ENCODE measurements at regions not wholly inside any gene's neighbourhood (a gene's known extent, or its start where the extent isn't known, plus 50 kb on each side); places are given as distances from the start of the nearest gene placed in this dataset.

GRCh38 chr14:101634850-101635748 is 73.8 kb downstream of the DIO3 start:
- Histone ChIP-seq H3K9me3 (ENCODE audit: control insufficient read depth, insufficient read depth, low read length) (no peaks in the 10 kb centered on the region), H3K4me3 (ENCODE audit: low read depth, low read length) (no peak overlapping the region), H3K4me1 (ENCODE audit: control insufficient read depth, insufficient read depth, low read length) (no peaks in the 10 kb centered on the region), H3K27ac (ENCODE audit: low read depth, low read length) (no peak overlapping the region), H3K9ac (ENCODE audit: low read depth, low read length) (no peak overlapping the region), H3K27me3 (ENCODE audit: control insufficient read depth, insufficient read depth, low read length) (no peaks in the 10 kb centered on the region), H3K36me3 (ENCODE audit: control insufficient read depth, insufficient read depth, low read length) (no peaks in the 10 kb centered on the region)

GRCh38 chr14:101635749-101636560 is 74.7 kb downstream of the DIO3 start:
- Histone ChIP-seq H3K9me3 (ENCODE audit: control insufficient read depth, insufficient read depth, low read length) (no peaks in the 10 kb centered on the region), H3K4me1 (ENCODE audit: control insufficient read depth, insufficient read depth, low read length) (no peaks in the 10 kb centered on the region), H3K27ac (ENCODE audit: low read depth, low read length) (no peak overlapping the region), H3K36me3 (ENCODE audit: control insufficient read depth, insufficient read depth, low read length) (no peaks in the 10 kb centered on the region), H3K27me3 (ENCODE audit: control insufficient read depth, insufficient read depth, low read length) (no peaks in the 10 kb centered on the region), H3K9ac (ENCODE audit: low read depth, low read length) (no peak overlapping the region), H3K4me3 (ENCODE audit: low read depth, low read length) (no peak overlapping the region)

- Histone ChIP-seq H3K27me3 (ENCODE audit: control insufficient read depth, insufficient read depth, low read length) (no peaks in the 10 kb centered on the region; the same call in 1 of the 2 replicates), H3K4me3 (ENCODE audit: low read depth, low read length) (no peak overlapping the region), H3K36me3 (ENCODE audit: control insufficient read depth, insufficient read depth, low read length) (no peaks in the 10 kb centered on the region), H3K9me3 (ENCODE audit: control insufficient read depth, insufficient read depth, low read length) (peaks cover 5% of the 10 kb centered on the region), H3K4me1 (ENCODE audit: control insufficient read depth, insufficient read depth, low read length) (no peaks in the 10 kb centered on the region), H3K9ac (ENCODE audit: low read depth, low read length) (no peak overlapping the region), H3K27ac (ENCODE audit: low read depth, low read length) (no peak overlapping the region)
These were observed 78.0 kb downstream of the DIO3 start for GRCh38 chr14:101639241-101639833.

- Histone ChIP-seq H3K9me3 (ENCODE audit: control insufficient read depth, insufficient read depth, low read length) (peaks cover 5% of the 10 kb centered on the region), H3K36me3 (ENCODE audit: control insufficient read depth, insufficient read depth, low read length) (no peaks in the 10 kb centered on the region), H3K27ac (ENCODE audit: low read depth, low read length) (no peak overlapping the region), H3K9ac (ENCODE audit: low read depth, low read length) (no peak overlapping the region), H3K27me3 (ENCODE audit: control insufficient read depth, insufficient read depth, low read length) (no peaks in the 10 kb centered on the region; the same call in 1 of the 2 replicates), H3K4me1 (ENCODE audit: control insufficient read depth, insufficient read depth, low read length) (no peaks in the 10 kb centered on the region), H3K4me3 (ENCODE audit: low read depth, low read length) (no peak overlapping the region)
These were observed 82.4 kb downstream of the DIO3 start for GRCh38 chr14:101643651-101644050.

- H3K27ac ChIP-seq (ENCODE audit: low read depth, low read length), result no peak overlapping the region
- no peak overlapping the region for H3K4me3 ChIP-seq (ENCODE audit: low read depth, low read length)
- H3K4me1 ChIP-seq (ENCODE audit: control insufficient read depth, insufficient read depth, low read length), result no peaks in the 10 kb centered on the region
- no peaks in the 10 kb centered on the region for H3K36me3 ChIP-seq (ENCODE audit: control insufficient read depth, insufficient read depth, low read length)
- no peaks in the 10 kb centered on the region for H3K9me3 ChIP-seq (ENCODE audit: control insufficient read depth, insufficient read depth, low read length)
- H3K27me3 ChIP-seq (ENCODE audit: control insufficient read depth, insufficient read depth, low read length), result peaks cover 5% of the 10 kb centered on the region; the same call in 1 of the 2 replicates
- no peak overlapping the region for H3K9ac ChIP-seq (ENCODE audit: low read depth, low read length)
These were observed 92.8 kb downstream of the DIO3 start for GRCh38 chr14:101654051-101654450.

GRCh38 chr14:101657372-101657771 is 96.1 kb downstream of the DIO3 start:
- H3K36me3 ChIP-seq (ENCODE audit: control insufficient read depth, insufficient read depth, low read length), result no peaks in the 10 kb centered on the region
- H3K4me3 ChIP-seq (ENCODE audit: low read depth, low read length), result no peak overlapping the region
- H3K27ac ChIP-seq (ENCODE audit: low read depth, low read length), result no peak overlapping the region
- H3K9me3 ChIP-seq (ENCODE audit: control insufficient read depth, insufficient read depth, low read length), result no peaks in the 10 kb centered on the region
- H3K4me1 ChIP-seq (ENCODE audit: control insufficient read depth, insufficient read depth, low read length), result no peaks in the 10 kb centered on the region
- no peak overlapping the region for H3K9ac ChIP-seq (ENCODE audit: low read depth, low read length)
- H3K27me3 ChIP-seq (ENCODE audit: control insufficient read depth, insufficient read depth, low read length), result peaks cover 18% of the 10 kb centered on the region

- Histone ChIP-seq H3K27ac (ENCODE audit: low read depth, low read length) (no peak overlapping the region), H3K36me3 (ENCODE audit: control insufficient read depth, insufficient read depth, low read length) (no peaks in the 10 kb centered on the region), H3K4me3 (ENCODE audit: low read depth, low read length) (no peak overlapping the region), H3K27me3 (ENCODE audit: control insufficient read depth, insufficient read depth, low read length) (peaks cover 12% of the 10 kb centered on the region), H3K9ac (ENCODE audit: low read depth, low read length) (no peak overlapping the region), H3K4me1 (ENCODE audit: control insufficient read depth, insufficient read depth, low read length) (no peaks in the 10 kb centered on the region), H3K9me3 (ENCODE audit: control insufficient read depth, insufficient read depth, low read length) (0 out of 2 replicates have a peak, but pooled peaks cover 7% of the 10 kb centered on the region)
These were observed 95.9 kb upstream of the PPP2R5C start for GRCh38 chr14:101665478-101666078.

- Histone ChIP-seq H3K27ac (ENCODE audit: low read depth, low read length) (no peak overlapping the region), H3K36me3 (ENCODE audit: control insufficient read depth, insufficient read depth, low read length) (no peaks in the 10 kb centered on the region), H3K9me3 (ENCODE audit: control insufficient read depth, insufficient read depth, low read length) (0 out of 2 replicates have a peak, but pooled peaks cover 7% of the 10 kb centered on the region), H3K4me1 (ENCODE audit: control insufficient read depth, insufficient read depth, low read length) (no peaks in the 10 kb centered on the region), H3K4me3 (ENCODE audit: low read depth, low read length) (no peak overlapping the region), H3K27me3 (ENCODE audit: control insufficient read depth, insufficient read depth, low read length) (peaks cover 5% of the 10 kb centered on the region), H3K9ac (ENCODE audit: low read depth, low read length) (no peak overlapping the region)
These were observed 95.2 kb upstream of the PPP2R5C start for GRCh38 chr14:101666264-101666663.

GRCh38 chr14:101669629-101670028 is 91.9 kb upstream of the PPP2R5C start:
- Histone ChIP-seq H3K27me3 (ENCODE audit: control insufficient read depth, insufficient read depth, low read length) (no peaks in the 10 kb centered on the region), H3K4me1 (ENCODE audit: control insufficient read depth, insufficient read depth, low read length) (no peaks in the 10 kb centered on the region), H3K27ac (ENCODE audit: low read depth, low read length) (no peak overlapping the region), H3K36me3 (ENCODE audit: control insufficient read depth, insufficient read depth, low read length) (no peaks in the 10 kb centered on the region), H3K9me3 (ENCODE audit: control insufficient read depth, insufficient read depth, low read length) (peaks cover 7% of the 10 kb centered on the region; the same call in 1 of the 2 replicates), H3K9ac (ENCODE audit: low read depth, low read length) (no peak overlapping the region), H3K4me3 (ENCODE audit: low read depth, low read length) (no peak overlapping the region)

- no peaks in the 10 kb centered on the region for H3K36me3 ChIP-seq (ENCODE audit: control insufficient read depth, insufficient read depth, low read length)
- H3K27ac ChIP-seq (ENCODE audit: low read depth, low read length), result no peak overlapping the region
- H3K9me3 ChIP-seq (ENCODE audit: control insufficient read depth, insufficient read depth, low read length), result peaks cover 7% of the 10 kb centered on the region; the same call in 1 of the 2 replicates
- H3K4me3 ChIP-seq (ENCODE audit: low read depth, low read length), result no peak overlapping the region
- no peak overlapping the region for H3K9ac ChIP-seq (ENCODE audit: low read depth, low read length)
- no peaks in the 10 kb centered on the region for H3K27me3 ChIP-seq (ENCODE audit: control insufficient read depth, insufficient read depth, low read length)
- no peaks in the 10 kb centered on the region for H3K4me1 ChIP-seq (ENCODE audit: control insufficient read depth, insufficient read depth, low read length)
These were observed 87.6 kb upstream of the PPP2R5C start for GRCh38 chr14:101673873-101674272.
